MM.1S (cell line): ENCODE measurements at regions not wholly inside any gene's neighbourhood (a gene's known extent, or its start where the extent isn't known, plus 50 kb on each side); places are given as distances from the start of the nearest gene placed in this dataset.

Source experiments
- CTCF ChIP-seq: fragments of 300-600 bp; sonication (generic); IDR thresholded peaks from 2 replicates; pipeline ENCODE4 v1.5.1; 2016; ENCODE audit warnings: antibody characterized with exemption, low read length, mixed read lengths
- EZH2 ChIP-seq: fragments of 300-600 bp; sonication (generic); optimal IDR thresholded peaks from 2 replicates; pipeline ENCODE3; 2017; ENCODE audit warnings: low read depth, mild to moderate bottlenecking, antibody characterized with exemption, low read length, mixed read lengths

GRCh38 chr1:90309806-90310205 is 314.9 kb downstream of the ZNF326 start:
- TF ChIP-seq CTCF, result no peak
- no peak for TF ChIP-seq EZH2
